ENCODE measurements at regions not wholly inside any gene's neighbourhood (a gene's known extent, or its start where the extent isn't known, plus 50 kb on each side); places are given as distances from the start of the nearest gene placed in this dataset.

DNA sequence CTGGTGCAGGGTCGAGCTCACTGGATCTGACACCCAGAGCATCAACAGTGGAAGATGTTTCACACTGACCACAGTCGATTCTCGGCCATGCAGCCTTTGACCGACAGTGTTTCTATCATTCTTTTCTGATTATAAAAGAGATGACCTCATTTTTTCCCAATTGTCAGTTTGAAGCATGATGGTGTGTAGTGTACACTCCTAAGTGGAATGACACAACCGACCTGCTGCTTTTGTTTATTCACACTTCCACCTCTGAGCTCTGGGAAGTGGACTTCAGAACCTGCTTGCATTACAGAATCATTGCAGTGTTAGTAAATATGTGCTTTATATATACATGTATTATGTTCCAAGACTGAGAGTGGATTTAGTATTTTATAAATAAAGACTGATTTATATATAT is 128.6 kb downstream of the IRX2 start:
- no peak for TF ChIP-seq POLR2A (IDR thresholded peaks at IDR 0.05; ENCODE audit: low read length)
- TF ChIP-seq GATA1 (IDR thresholded peaks at IDR 0.05; ENCODE audit: low read depth, low read length), result no peak
